ENCODE measurements at regions not wholly inside any gene's neighbourhood (a gene's known extent, or its start where the extent isn't known, plus 50 kb on each side); places are given as distances from the start of the nearest gene placed in this dataset.

DNA sequence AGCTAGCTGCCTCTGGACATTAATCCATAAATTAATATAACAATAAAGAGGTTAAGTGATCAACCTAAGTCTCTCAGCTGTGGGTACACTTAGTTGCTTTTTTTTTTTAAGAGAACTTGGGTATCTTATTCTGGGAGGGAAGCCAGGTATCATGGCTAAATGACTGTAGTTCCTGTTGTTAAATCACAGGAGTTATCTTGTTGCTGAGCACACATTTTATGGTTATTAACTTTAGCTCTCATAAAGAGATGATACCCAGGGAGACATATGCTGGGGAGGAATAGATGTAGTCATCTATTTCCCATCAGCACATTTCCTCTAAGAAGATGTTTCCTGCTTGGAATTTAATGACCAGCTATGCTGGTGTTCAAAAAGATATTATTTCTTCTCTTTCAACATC is 227.8 kb downstream of the PTGER3 start:
- intact Hi-C loops (cut with micrococcal nuclease) = no loop called here
- Mint-ChIP-seq H3K4me1 (no peaks in the 10 kb centered on the region), H3K9me3 (ENCODE audit: insufficient read depth) (no peaks in the 10 kb centered on the region), H3K27ac (no peak overlapping the region), H3K27me3 (no peaks in the 10 kb centered on the region), H3K4me3 (no peak overlapping the region)
- ATAC-seq (ENCODE audit: low read depth) (no peak), DNase-seq (no peak)
- TF ChIP-seq, protein P1, sequence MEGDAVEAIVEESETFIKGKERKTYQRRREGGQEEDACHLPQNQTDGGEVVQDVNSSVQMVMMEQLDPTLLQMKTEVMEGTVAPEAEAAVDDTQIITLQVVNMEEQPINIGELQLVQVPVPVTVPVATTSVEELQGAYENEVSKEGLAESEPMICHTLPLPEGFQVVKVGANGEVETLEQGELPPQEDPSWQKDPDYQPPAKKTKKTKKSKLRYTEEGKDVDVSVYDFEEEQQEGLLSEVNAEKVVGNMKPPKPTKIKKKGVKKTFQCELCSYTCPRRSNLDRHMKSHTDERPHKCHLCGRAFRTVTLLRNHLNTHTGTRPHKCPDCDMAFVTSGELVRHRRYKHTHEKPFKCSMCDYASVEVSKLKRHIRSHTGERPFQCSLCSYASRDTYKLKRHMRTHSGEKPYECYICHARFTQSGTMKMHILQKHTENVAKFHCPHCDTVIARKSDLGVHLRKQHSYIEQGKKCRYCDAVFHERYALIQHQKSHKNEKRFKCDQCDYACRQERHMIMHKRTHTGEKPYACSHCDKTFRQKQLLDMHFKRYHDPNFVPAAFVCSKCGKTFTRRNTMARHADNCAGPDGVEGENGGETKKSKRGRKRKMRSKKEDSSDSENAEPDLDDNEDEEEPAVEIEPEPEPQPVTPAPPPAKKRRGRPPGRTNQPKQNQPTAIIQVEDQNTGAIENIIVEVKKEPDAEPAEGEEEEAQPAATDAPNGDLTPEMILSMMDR (IDR thresholded peaks at IDR 0.05) = no peak
- TF ChIP-seq EZH2 (IDR thresholded peaks at IDR 0.05; ENCODE audit: borderline replicate concordance, insufficient read depth, low read depth, low read length, poor library complexity, severe bottlenecking) = no peak
- Histone ChIP-seq H3K4me2 (replicated peaks; ENCODE audit: low read depth, low read length, poor library complexity, severe bottlenecking) (no peak overlapping the region), H3K27ac (ENCODE audit: low read length in 2 of 2) (no peak overlapping the region), H3K79me2 (ENCODE audit: control insufficient read depth, insufficient read depth, low read length) (no peaks in the 10 kb centered on the region), H3K4me1 (ENCODE audit: control insufficient read depth in 2 of 2, insufficient read depth in 2 of 2, low read length in 2 of 2) (no peaks in the 10 kb centered on the region), H3K36me3 (replicated peaks in 1 of 2; ENCODE audit: control extremely low read depth in 1 of 2, control insufficient read depth in 1 of 2, extremely low read depth in 1 of 2, insufficient read depth in 2 of 2, low read length in 1 of 2) (no peaks in the 10 kb centered on the region), H3K9me3 (ENCODE audit: control extremely low read depth in 1 of 3, control insufficient read depth in 2 of 3, insufficient read depth in 1 of 3, low read length in 2 of 3) (no peaks in the 10 kb centered on the region), H3K9ac (ENCODE audit: low read length) (no peak overlapping the region), H2AFZ (ENCODE audit: insufficient read depth, low read depth, low read length, poor library complexity, severe bottlenecking) (no peak overlapping the region), H4K20me1 (ENCODE audit: control insufficient read depth, insufficient read depth, low read length, poor library complexity, severe bottlenecking) (no peaks in the 10 kb centered on the region), H3K4me3 (ENCODE audit: control extremely low read depth in 1 of 5, extremely low read depth in 1 of 5, insufficient read depth in 1 of 5, low read depth in 2 of 5, low read length in 4 of 5) (no peak overlapping the region), H3K27me3 (replicated peaks in 1 of 4; ENCODE audit: control extremely low read depth in 1 of 4, control insufficient read depth in 3 of 4, insufficient read depth in 4 of 4, low read length in 3 of 4) (no peaks in the 10 kb centered on the region)
- ChIA-PET CTCF (no interaction called here), POLR2A (no interaction called here)

DNA sequence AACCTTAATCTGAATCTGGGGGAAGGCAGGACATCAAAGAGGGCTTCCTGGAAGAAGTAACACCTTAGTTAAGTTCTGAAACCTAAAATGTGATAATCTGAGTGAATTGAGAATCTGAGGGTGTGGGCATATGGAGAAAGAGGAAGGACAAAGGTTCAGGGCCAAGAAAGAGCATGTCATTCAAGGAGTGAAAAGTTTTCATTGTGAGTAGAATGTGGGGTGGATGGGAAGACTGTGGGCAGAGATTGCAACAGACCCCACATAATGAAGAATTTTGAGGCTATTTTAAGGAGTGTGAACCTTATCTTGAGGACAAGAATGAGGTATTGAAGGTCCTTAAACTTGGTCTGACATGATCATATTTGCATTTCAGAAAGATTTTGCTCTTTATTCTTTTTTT is 227.2 kb downstream of the PTGER3 start:
- POLR2A ChIA-PET = no interaction called here
- H3K4me3 Mint-ChIP-seq = no peak overlapping the region
- no peak overlapping the region for H3K4me2 ChIP-seq (replicated peaks; ENCODE audit: low read depth, low read length, poor library complexity, severe bottlenecking)
- no peak overlapping the region for H3K27ac ChIP-seq (ENCODE audit: low read length in 2 of 2)
- no peak overlapping the region for H3K27ac Mint-ChIP-seq
- H3K9me3 ChIP-seq (ENCODE audit: control extremely low read depth in 1 of 3, control insufficient read depth in 2 of 3, insufficient read depth in 1 of 3, low read length in 2 of 3) = no peaks in the 10 kb centered on the region
- no peak overlapping the region for H2AFZ ChIP-seq (ENCODE audit: insufficient read depth, low read depth, low read length, poor library complexity, severe bottlenecking)
- intact Hi-C loops (cut with micrococcal nuclease) = no loop called here
- H3K27me3 Mint-ChIP-seq = no peaks in the 10 kb centered on the region
- no peaks in the 10 kb centered on the region for H3K9me3 Mint-ChIP-seq (ENCODE audit: insufficient read depth)
- CTCF ChIA-PET = no interaction called here
- H3K79me2 ChIP-seq (ENCODE audit: control insufficient read depth, insufficient read depth, low read length) = no peaks in the 10 kb centered on the region
- no peak for TF ChIP-seq EZH2 (IDR thresholded peaks at IDR 0.05; ENCODE audit: borderline replicate concordance, insufficient read depth, low read depth, low read length, poor library complexity, severe bottlenecking)
- TF ChIP-seq, protein P1 (IDR thresholded peaks at IDR 0.05) = no peak
- H3K36me3 ChIP-seq (replicated peaks in 1 of 2; ENCODE audit: control extremely low read depth in 1 of 2, control insufficient read depth in 1 of 2, extremely low read depth in 1 of 2, insufficient read depth in 2 of 2, low read length in 1 of 2) = no peaks in the 10 kb centered on the region
- DNase-seq (no peak), ATAC-seq (ENCODE audit: low read depth) (no peak)
- H4K20me1 ChIP-seq (ENCODE audit: control insufficient read depth, insufficient read depth, low read length, poor library complexity, severe bottlenecking) = no peaks in the 10 kb centered on the region
- no peak overlapping the region for H3K4me3 ChIP-seq (ENCODE audit: control extremely low read depth in 1 of 5, extremely low read depth in 1 of 5, insufficient read depth in 1 of 5, low read depth in 2 of 5, low read length in 4 of 5)
- H3K4me1 Mint-ChIP-seq = no peaks in the 10 kb centered on the region
- no peaks in the 10 kb centered on the region for H3K27me3 ChIP-seq (replicated peaks in 1 of 4; ENCODE audit: control extremely low read depth in 1 of 4, control insufficient read depth in 3 of 4, insufficient read depth in 4 of 4, low read length in 3 of 4)
- H3K4me1 ChIP-seq (ENCODE audit: control insufficient read depth in 2 of 2, insufficient read depth in 2 of 2, low read length in 2 of 2) = no peaks in the 10 kb centered on the region
- no peak overlapping the region for H3K9ac ChIP-seq (ENCODE audit: low read length)
